ENCODE measurements at regions not wholly inside any gene's neighbourhood (a gene's known extent, or its start where the extent isn't known, plus 50 kb on each side); places are given as distances from the start of the nearest gene placed in this dataset.

DNA sequence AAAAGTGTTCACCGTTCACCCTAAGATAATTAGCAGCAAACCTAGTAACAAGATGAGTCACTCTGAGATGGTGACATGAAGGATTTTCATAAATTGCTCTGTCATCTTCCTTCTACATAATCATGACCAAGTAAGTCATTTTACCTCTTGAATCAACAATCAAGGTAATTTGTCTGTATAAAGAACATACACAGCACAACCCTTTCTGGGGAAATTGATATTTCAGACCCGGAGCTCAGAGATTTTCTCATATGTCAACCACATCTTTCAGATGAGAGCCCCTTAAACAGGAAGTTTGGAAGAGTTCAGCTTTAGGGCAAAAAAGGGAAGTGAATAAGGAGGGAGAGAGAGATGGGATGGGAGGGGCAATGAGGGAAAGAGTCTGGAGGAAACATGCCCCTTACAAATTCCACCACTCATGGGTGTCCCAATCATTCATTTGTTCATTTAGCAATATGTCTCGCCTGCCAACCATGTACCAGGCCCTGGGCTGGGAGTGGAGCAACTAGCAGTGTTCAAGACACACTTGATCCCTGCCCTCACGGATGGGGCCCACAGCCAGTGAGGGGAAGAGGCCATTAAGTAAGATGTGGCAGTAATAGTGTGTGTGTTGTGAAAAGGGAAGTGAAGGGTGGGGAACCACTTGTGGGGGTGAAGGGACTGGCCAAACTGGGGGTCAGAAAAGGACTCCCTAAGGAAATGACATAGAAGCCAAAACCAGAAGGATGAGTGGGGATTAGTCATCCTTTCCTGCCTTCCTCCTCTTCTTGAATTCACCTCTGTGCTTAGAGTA, 190.9 kb downstream of the MAFB start:
- no peaks in the 10 kb centered on the region for H3K4me1 ChIP-seq (ENCODE audit: control insufficient read depth, insufficient read depth, low read length)
- H3K4me3 ChIP-seq (ENCODE audit: low read length), result no peak overlapping the region
- H3K36me3 ChIP-seq (ENCODE audit: control insufficient read depth, insufficient read depth, low read length), result no peaks in the 10 kb centered on the region
- H3K27ac ChIP-seq (ENCODE audit: low read depth, low read length), result no peak overlapping the region
- H3K9ac ChIP-seq (ENCODE audit: low read length), result no peak overlapping the region
- no peaks in the 10 kb centered on the region for H3K27me3 ChIP-seq (ENCODE audit: control insufficient read depth, insufficient read depth, low read length)

DNA sequence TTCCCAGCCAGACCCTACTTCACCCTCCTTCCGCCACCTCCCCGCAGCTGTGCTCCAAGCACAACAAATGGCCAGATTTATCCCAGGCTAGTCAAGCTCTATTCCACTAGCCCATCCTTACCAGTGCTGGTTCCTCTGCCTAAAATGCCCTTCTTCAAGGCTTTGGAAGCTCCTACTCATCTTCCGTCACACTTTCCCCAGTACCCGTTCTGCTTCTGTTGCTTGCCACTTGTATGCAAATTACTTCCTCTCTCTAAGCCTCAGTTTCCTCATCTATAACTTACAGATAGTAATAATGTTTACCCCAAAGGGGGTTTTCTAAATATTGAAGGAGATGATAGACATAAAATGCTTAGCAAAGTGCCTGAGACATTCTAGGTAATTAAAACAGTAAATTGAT, 193.1 kb downstream of the MAFB start:
- no peaks in the 10 kb centered on the region for H3K27me3 ChIP-seq (ENCODE audit: control insufficient read depth, insufficient read depth, low read length)
- no peak overlapping the region for H3K9ac ChIP-seq (ENCODE audit: low read length)
- no peak overlapping the region for H3K27ac ChIP-seq (ENCODE audit: low read depth, low read length)
- H3K4me1 ChIP-seq (ENCODE audit: control insufficient read depth, insufficient read depth, low read length), result no peaks in the 10 kb centered on the region
- no peak overlapping the region for H3K4me3 ChIP-seq (ENCODE audit: low read length)
- H3K36me3 ChIP-seq (ENCODE audit: control insufficient read depth, insufficient read depth, low read length), result no peaks in the 10 kb centered on the region

DNA sequence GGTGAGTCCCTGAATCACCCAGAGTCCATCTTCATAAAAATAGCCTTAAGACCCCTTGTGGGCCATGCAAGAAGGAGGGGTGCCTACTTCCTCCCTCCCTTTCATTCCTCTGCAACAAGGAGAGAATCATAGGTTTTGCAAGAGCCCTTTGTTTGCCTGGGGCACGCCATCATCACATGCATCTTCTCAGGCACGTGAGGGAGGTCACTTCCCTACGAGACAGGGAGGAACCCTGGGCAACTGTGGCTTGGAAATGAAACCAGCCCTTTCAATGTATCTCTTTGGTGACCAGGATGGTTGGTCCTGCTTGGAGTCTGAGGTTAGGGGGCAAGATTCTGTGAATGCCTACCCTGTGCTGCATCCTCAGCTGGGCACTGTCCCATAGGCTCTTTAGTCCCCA, 194.8 kb downstream of the MAFB start:
- no peaks in the 10 kb centered on the region for H3K4me1 ChIP-seq (ENCODE audit: control insufficient read depth, insufficient read depth, low read length)
- no peaks in the 10 kb centered on the region for H3K36me3 ChIP-seq (ENCODE audit: control insufficient read depth, insufficient read depth, low read length)
- no peaks in the 10 kb centered on the region for H3K27me3 ChIP-seq (ENCODE audit: control insufficient read depth, insufficient read depth, low read length)
- no peak overlapping the region for H3K27ac ChIP-seq (ENCODE audit: low read depth, low read length)
- H3K4me3 ChIP-seq (ENCODE audit: low read length), result no peak overlapping the region
- H3K9ac ChIP-seq (ENCODE audit: low read length), result no peak overlapping the region

DNA sequence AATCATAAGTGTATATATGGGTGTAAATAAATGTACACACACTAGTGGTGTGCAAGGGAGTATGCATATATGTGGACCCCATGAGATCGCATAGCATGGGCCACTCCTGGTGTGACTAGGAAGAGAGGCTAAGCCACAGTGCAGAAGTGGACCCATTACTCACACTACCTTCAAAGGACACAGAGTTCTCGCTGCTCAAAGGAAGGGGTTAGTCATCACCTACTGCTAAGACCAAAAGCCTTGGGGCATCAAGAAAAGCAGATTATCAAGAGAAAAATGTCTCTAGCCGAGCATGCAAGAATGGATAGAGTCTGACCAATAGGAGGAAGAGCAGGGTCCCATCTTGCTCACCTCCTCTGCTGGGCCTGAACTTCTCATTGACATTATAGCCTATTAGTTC, 195.5 kb downstream of the MAFB start:
- Histone ChIP-seq H3K27ac (ENCODE audit: low read depth, low read length) (no peak overlapping the region), H3K4me1 (ENCODE audit: control insufficient read depth, insufficient read depth, low read length) (no peaks in the 10 kb centered on the region), H3K27me3 (ENCODE audit: control insufficient read depth, insufficient read depth, low read length) (no peaks in the 10 kb centered on the region), H3K4me3 (ENCODE audit: low read length) (no peak overlapping the region), H3K36me3 (ENCODE audit: control insufficient read depth, insufficient read depth, low read length) (no peaks in the 10 kb centered on the region), H3K9ac (ENCODE audit: low read length) (no peak overlapping the region)

DNA sequence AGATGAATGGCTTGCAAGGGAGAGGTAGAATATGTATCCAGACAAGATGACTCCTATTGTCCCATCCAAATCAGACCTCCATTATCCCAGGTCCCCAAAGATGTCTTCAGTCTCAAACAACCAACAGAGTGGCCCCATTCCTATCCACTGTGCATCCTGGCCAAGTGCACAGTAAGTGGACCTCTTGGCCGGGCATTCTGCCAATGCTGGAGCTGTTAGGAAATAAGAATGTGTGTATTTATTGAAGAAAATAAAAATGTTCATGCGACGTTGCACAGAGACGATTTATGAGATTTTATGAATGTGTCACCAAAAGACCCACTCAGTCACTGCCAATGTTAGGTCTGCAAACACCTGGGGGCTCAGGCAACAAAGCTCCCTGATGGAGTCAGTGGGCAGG, 196.0 kb downstream of the MAFB start:
- Histone ChIP-seq H3K4me1 (ENCODE audit: control insufficient read depth, insufficient read depth, low read length) (no peaks in the 10 kb centered on the region), H3K4me3 (ENCODE audit: low read length) (no peak overlapping the region), H3K27me3 (ENCODE audit: control insufficient read depth, insufficient read depth, low read length) (no peaks in the 10 kb centered on the region), H3K36me3 (ENCODE audit: control insufficient read depth, insufficient read depth, low read length) (no peaks in the 10 kb centered on the region), H3K9ac (ENCODE audit: low read length) (no peak overlapping the region), H3K27ac (ENCODE audit: low read depth, low read length) (no peak overlapping the region)

DNA sequence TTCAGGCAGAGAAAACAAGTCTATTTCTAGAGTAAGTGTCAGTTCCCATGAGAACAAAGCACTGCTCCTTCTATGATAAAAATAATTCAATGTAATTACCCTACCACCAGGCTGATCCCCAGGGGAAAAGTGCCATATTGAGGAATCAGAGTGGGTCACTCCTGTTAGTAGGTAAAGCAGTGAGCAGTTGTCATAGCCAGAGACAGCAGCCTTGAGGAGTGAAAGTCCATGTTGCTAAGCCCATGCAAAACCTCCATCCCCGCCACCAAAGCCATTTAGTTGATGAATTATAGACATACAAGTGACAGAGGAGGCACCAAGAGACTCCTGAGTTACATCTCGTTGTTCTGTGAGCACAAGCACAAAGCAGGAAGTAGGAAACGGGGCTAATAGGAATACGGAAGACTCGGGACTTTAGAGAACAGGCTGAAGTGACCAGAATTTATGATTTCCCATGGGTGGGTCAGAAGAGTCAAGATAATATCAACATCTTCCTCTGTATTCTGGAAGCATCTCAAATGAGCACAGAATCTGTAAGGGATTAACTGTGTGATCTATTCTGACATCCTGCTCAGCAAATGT, 197.9 kb downstream of the MAFB start:
- Histone ChIP-seq H3K27ac (ENCODE audit: low read depth, low read length) (no peak overlapping the region), H3K27me3 (ENCODE audit: control insufficient read depth, insufficient read depth, low read length) (no peaks in the 10 kb centered on the region), H3K4me3 (ENCODE audit: low read length) (no peak overlapping the region), H3K9ac (ENCODE audit: low read length) (no peak overlapping the region), H3K36me3 (ENCODE audit: control insufficient read depth, insufficient read depth, low read length) (no peaks in the 10 kb centered on the region), H3K4me1 (ENCODE audit: control insufficient read depth, insufficient read depth, low read length) (no peaks in the 10 kb centered on the region)

DNA sequence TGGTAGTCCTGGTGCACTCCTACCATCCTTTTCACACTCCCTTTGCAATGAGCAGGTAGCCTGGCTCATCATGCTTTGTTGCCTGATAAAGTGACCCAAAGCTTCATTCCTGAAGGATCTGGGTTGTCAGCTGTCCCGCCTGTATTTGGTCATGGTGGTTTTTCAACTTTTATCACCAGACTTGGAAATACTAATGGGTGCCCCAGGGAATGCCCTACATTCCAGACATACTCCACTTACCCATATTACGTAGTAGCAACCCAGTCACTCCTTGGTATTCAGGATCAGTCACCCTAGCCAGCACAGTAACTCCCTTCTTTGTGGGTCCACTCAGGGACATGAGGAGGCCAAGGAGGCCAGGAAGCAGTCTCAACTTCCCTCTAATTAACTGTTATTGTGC, 199.2 kb downstream of the MAFB start:
- no peak overlapping the region for H3K27ac ChIP-seq (ENCODE audit: low read depth, low read length)
- H3K36me3 ChIP-seq (ENCODE audit: control insufficient read depth, insufficient read depth, low read length), result no peaks in the 10 kb centered on the region
- H3K9ac ChIP-seq (ENCODE audit: low read length), result no peak overlapping the region
- no peaks in the 10 kb centered on the region for H3K4me1 ChIP-seq (ENCODE audit: control insufficient read depth, insufficient read depth, low read length)
- H3K27me3 ChIP-seq (ENCODE audit: control insufficient read depth, insufficient read depth, low read length), result no peaks in the 10 kb centered on the region
- H3K4me3 ChIP-seq (ENCODE audit: low read length), result no peak overlapping the region

DNA sequence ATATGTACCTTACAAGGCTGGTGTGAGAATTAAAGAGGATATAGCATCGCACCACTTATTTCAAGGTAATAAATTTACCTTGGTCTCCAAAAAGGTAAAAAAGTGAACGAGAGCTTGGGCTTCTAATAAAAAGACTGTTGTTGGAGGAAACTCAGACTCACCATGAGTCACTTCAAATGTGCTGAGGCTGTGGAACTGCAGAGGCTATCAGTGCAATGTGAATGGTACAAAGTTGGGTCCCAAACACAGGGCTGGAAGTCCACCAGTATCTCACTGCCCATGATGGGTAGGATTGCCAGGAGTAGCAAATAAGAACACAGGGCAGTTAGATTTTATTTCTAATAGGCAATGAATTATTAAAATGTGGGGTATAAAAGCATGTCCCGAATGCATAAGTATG, 200.6 kb downstream of the MAFB start:
- no peaks in the 10 kb centered on the region for H3K36me3 ChIP-seq (ENCODE audit: control insufficient read depth, insufficient read depth, low read length)
- no peak overlapping the region for H3K9ac ChIP-seq (ENCODE audit: low read length)
- no peaks in the 10 kb centered on the region for H3K27me3 ChIP-seq (ENCODE audit: control insufficient read depth, insufficient read depth, low read length)
- no peak overlapping the region for H3K27ac ChIP-seq (ENCODE audit: low read depth, low read length)
- H3K4me1 ChIP-seq (ENCODE audit: control insufficient read depth, insufficient read depth, low read length), result no peaks in the 10 kb centered on the region
- H3K4me3 ChIP-seq (ENCODE audit: low read length), result no peak overlapping the region

DNA sequence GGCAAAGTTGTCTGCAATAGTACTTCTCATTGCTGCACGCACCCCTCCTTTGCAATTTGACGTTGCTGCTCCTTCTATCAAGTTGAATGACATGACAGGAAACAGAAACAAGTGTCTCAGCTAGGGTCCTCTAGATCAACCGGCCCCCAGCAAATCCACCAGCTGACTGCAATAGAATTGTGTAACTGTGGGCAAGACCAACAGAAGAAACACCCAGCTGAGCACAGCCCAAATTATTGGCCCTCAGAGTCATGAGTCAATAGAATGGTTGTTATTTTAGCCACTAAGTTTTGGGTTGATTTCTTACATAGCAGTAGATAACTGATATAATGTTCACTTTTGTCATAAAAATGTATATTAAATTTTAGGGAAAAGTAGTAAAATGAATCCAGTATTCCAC, 202.7 kb downstream of the MAFB start:
- H3K27me3 ChIP-seq (ENCODE audit: control insufficient read depth, insufficient read depth, low read length), result no peaks in the 10 kb centered on the region
- H3K9ac ChIP-seq (ENCODE audit: low read length), result no peak overlapping the region

DNA sequence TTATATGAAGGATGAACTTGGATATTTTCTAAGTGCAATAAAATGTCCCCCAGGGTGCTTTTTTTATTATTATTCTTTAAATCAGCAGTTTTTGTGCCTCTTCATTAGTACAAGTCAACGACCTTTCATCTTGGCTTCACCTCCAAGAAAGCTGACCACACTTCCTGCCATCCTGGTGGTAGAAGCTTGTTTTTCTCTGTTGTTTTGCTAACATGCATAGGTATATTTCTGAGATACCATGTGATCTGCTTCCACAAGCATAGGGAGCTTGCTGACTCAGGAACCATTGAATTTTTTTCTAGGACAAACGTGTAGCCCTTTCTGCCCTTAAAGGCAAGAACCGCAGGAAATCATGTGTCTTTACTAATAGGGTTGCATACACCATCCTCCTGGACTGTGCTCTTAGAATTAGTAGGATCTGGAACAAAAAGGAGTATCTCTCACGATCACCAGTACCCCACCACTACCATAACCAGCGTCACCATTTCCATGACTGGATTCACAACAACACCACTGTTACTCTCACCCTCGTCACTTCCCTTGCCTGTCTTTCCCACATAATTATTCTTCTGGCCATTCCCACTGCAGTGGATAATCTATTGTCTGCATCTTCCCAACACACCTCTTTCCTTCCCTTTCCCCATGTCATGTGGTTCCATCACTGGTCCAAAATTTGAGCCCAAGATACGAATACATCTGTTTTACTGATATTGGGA, 207.1 kb downstream of the MAFB start:
- Histone ChIP-seq H3K27ac (ENCODE audit: low read depth, low read length) (no peak overlapping the region), H3K36me3 (ENCODE audit: control insufficient read depth, insufficient read depth, low read length) (no peaks in the 10 kb centered on the region), H3K4me3 (ENCODE audit: low read length) (no peak overlapping the region), H3K27me3 (ENCODE audit: control insufficient read depth, insufficient read depth, low read length) (no peaks in the 10 kb centered on the region), H3K9ac (ENCODE audit: low read length) (no peak overlapping the region), H3K4me1 (ENCODE audit: control insufficient read depth, insufficient read depth, low read length) (no peaks in the 10 kb centered on the region)

More for the DNA sequence above, 202.7 kb downstream of the MAFB start:
- H3K27ac ChIP-seq (ENCODE audit: low read depth, low read length), result no peak overlapping the region
- no peaks in the 10 kb centered on the region for H3K4me1 ChIP-seq (ENCODE audit: control insufficient read depth, insufficient read depth, low read length)
- no peaks in the 10 kb centered on the region for H3K36me3 ChIP-seq (ENCODE audit: control insufficient read depth, insufficient read depth, low read length)
- no peak overlapping the region for H3K4me3 ChIP-seq (ENCODE audit: low read length)

DNA sequence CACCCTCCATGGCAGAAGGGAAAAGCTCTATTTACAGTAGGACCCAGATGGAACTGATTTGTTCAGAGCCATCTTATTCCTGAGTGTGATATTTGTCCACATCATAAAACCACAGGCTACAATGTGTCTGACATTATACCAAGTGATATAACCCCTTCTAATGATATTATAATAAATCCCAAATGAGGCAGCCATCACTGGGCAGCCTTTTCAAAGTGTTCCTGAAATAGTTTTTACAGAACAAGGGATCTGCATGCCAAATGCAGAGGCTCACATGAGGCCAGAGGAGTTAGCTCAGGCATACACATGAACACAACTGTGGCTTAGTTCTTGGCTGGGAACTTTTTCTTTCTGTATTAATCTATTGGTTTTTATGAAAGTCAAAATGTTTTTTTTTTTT, 207.7 kb downstream of the MAFB start:
- Histone ChIP-seq H3K4me1 (ENCODE audit: control insufficient read depth, insufficient read depth, low read length) (no peaks in the 10 kb centered on the region), H3K9ac (ENCODE audit: low read length) (no peak overlapping the region), H3K4me3 (ENCODE audit: low read length) (no peak overlapping the region), H3K36me3 (ENCODE audit: control insufficient read depth, insufficient read depth, low read length) (no peaks in the 10 kb centered on the region), H3K27me3 (ENCODE audit: control insufficient read depth, insufficient read depth, low read length) (no peaks in the 10 kb centered on the region), H3K27ac (ENCODE audit: low read depth, low read length) (no peak overlapping the region)

DNA sequence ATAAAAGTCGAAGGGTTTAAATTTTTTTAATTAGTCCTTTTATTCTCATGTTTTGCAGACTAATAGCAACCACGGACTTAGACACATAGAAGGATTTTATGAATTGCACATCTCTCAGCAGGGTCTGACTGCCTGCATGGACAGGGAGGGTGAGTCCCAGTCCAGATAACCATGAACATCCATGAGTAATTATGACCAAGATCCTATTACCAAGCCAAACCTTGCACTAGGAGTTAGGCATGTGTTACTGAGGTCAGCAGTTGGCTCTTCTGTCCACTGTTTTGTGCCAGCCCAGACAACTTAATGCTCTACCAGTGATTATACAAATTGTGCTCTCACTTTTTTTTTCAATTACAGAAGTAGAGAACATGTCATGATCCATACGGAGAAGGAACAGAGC, 211.2 kb downstream of the MAFB start:
- no peak overlapping the region for H3K4me3 ChIP-seq (ENCODE audit: low read length)
- H3K4me1 ChIP-seq (ENCODE audit: control insufficient read depth, insufficient read depth, low read length), result no peaks in the 10 kb centered on the region

More for the DNA sequence above, 211.2 kb downstream of the MAFB start:
- Histone ChIP-seq H3K27me3 (ENCODE audit: control insufficient read depth, insufficient read depth, low read length) (no peaks in the 10 kb centered on the region), H3K36me3 (ENCODE audit: control insufficient read depth, insufficient read depth, low read length) (no peaks in the 10 kb centered on the region), H3K27ac (ENCODE audit: low read depth, low read length) (no peak overlapping the region), H3K9ac (ENCODE audit: low read length) (no peak overlapping the region)

Measured in rectal smooth muscle tissue (tissue), 1 donor.